ENCODE measurements at regions not wholly inside any gene's neighbourhood (a gene's known extent, or its start where the extent isn't known, plus 50 kb on each side); places are given as distances from the start of the nearest gene placed in this dataset.

DNA sequence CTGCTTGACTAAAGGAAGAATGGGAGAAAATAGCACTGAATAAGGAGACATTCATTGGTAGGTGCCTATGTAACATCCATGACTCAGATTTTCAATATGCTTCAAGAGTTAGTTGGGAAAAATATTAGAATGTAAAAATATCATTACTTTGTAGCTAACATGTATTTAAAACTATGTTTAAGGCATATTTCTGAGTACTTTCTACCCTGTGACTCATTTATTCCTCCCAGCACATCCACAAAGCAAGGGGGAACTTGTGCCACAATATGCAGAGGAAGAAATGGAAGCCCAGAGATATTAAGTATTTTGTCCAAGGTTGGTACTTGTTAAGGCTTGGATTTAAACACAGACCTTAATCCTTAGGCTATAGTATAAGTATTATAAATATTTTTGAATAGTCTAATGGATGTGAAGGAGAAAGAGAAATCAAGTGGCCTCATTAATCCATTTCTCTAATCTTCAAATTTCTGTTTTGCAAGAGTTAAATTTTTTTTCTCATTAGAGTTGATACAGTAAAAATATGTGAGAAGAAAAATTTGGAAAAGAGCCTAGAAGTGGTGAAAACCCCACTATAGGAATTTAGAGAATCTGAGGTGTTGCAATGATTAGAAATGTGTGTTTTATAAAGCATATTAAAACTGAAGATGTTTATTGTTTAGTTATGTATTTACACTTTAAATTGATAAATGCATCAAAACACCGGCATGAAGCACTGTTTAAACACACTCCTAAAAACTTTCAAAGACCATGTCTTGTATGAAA, 149.3 kb upstream of the GYPA start:
- Histone ChIP-seq H2AFZ (replicated peaks; ENCODE audit: low read length, poor library complexity) (no peak overlapping the region), H3K27ac (ENCODE audit: insufficient read depth, low read length) (no peak overlapping the region), H4K20me1 (ENCODE audit: insufficient read depth, low read length) (no peaks in the 10 kb centered on the region), H2BK15ac (ENCODE audit: low read depth, low read length) (no peak overlapping the region), H2BK120ac (ENCODE audit: low read depth, low read length) (no peak overlapping the region), H4K5ac (ENCODE audit: low read depth, low read length) (no peak overlapping the region), H3K14ac (replicated peaks; ENCODE audit: low read depth, low read length) (no peak overlapping the region), H3K4me1 (ENCODE audit: control insufficient read depth, insufficient read depth, low read length) (no peaks in the 10 kb centered on the region), H3K27me3 (ENCODE audit: control insufficient read depth, insufficient read depth, low read length) (no peaks in the 10 kb centered on the region), H3K9ac (ENCODE audit: low read depth, low read length) (no peak overlapping the region), H4K8ac (ENCODE audit: low read depth in 2 of 2, low read length in 2 of 2) (no peak overlapping the region), H2AK9ac (replicated peaks; ENCODE audit: low read depth, low read length, poor library complexity) (no peak overlapping the region), H2AK5ac (ENCODE audit: low read depth, low read length) (no peak overlapping the region), H3K4ac (ENCODE audit: low read depth, low read length) (no peak overlapping the region), H3K36me3 (ENCODE audit: control insufficient read depth, insufficient read depth, low read length) (no peaks in the 10 kb centered on the region), H3K4me2 (ENCODE audit: low read depth, low read length) (no peak overlapping the region), H3K9me1 (ENCODE audit: insufficient read depth, low read length) (no peaks in the 10 kb centered on the region), H3K23ac (ENCODE audit: low read depth, low read length) (no peak overlapping the region), H3K18ac (ENCODE audit: low read depth, low read length) (no peak overlapping the region), H3K9me3 (ENCODE audit: control insufficient read depth, insufficient read depth, low read length) (no peaks in the 10 kb centered on the region), H3K4me3 (ENCODE audit: insufficient read depth, low read depth, low read length) (no peak overlapping the region), H3K56ac (ENCODE audit: extremely low read depth, insufficient read depth, low read length) (no peak overlapping the region), H4K91ac (ENCODE audit: insufficient read depth, low read depth, low read length) (no peak overlapping the region), H3K79me1 (ENCODE audit: low read depth in 1 of 2, low read length in 2 of 2) (no peaks in the 10 kb centered on the region), H2BK20ac (ENCODE audit: low read depth, low read length) (no peak overlapping the region), H2BK5ac (ENCODE audit: low read depth, low read length, poor library complexity, severe bottlenecking) (no peak overlapping the region)
- in situ Hi-C loops (cut with MboI; ENCODE audit: low sequenced_read_pairs) (no loop called here), intact Hi-C loops (cut with micrococcal nuclease) (no loop called here), dilution Hi-C loops (cut with HindIII; ENCODE audit: low sequenced_read_pairs, unreplicated experiment) (no loop called here)
- ChIA-PET POLR2A (ENCODE audit: unreplicated experiment) (no interaction called here), CTCF (no interaction called here)
- TF ChIP-seq, protein P1, sequence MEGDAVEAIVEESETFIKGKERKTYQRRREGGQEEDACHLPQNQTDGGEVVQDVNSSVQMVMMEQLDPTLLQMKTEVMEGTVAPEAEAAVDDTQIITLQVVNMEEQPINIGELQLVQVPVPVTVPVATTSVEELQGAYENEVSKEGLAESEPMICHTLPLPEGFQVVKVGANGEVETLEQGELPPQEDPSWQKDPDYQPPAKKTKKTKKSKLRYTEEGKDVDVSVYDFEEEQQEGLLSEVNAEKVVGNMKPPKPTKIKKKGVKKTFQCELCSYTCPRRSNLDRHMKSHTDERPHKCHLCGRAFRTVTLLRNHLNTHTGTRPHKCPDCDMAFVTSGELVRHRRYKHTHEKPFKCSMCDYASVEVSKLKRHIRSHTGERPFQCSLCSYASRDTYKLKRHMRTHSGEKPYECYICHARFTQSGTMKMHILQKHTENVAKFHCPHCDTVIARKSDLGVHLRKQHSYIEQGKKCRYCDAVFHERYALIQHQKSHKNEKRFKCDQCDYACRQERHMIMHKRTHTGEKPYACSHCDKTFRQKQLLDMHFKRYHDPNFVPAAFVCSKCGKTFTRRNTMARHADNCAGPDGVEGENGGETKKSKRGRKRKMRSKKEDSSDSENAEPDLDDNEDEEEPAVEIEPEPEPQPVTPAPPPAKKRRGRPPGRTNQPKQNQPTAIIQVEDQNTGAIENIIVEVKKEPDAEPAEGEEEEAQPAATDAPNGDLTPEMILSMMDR (conservative IDR thresholded peaks at IDR 0.05; ENCODE audit: low read depth, low read length): no peak
- TF ChIP-seq CEBPB (IDR thresholded peaks at IDR 0.05; ENCODE audit: low read depth, low read length) (no peak), MAFK (IDR thresholded peaks at IDR 0.05; ENCODE audit: low read depth, low read length) (no peak), SMC3 (IDR thresholded peaks at IDR 0.05; ENCODE audit: low read depth, low read length) (no peak), POLR2A (IDR thresholded peaks at IDR 0.05; ENCODE audit: low read depth, low read length) (no peak), RFX5 (IDR thresholded peaks at IDR 0.05; ENCODE audit: low read depth, low read length) (no peak), NFE2L2 (IDR thresholded peaks at IDR 0.05; ENCODE audit: low read depth, low read length) (no peak), CHD1 (IDR thresholded peaks at IDR 0.05; ENCODE audit: low read depth, low read length) (no peak), RAD21 (IDR thresholded peaks at IDR 0.05; ENCODE audit: low read length) (no peak), BHLHE40 (IDR thresholded peaks at IDR 0.05; ENCODE audit: low read depth, low read length) (no peak), FOS (IDR thresholded peaks at IDR 0.05; ENCODE audit: low read depth, low read length) (no peak), MXI1 (IDR thresholded peaks at IDR 0.05; ENCODE audit: borderline replicate concordance, low read depth, low read length) (no peak), RCOR1 (IDR thresholded peaks at IDR 0.05; ENCODE audit: insufficient replicate concordance, low read length) (no peak)
- TF ChIP-seq, protein P2, sequence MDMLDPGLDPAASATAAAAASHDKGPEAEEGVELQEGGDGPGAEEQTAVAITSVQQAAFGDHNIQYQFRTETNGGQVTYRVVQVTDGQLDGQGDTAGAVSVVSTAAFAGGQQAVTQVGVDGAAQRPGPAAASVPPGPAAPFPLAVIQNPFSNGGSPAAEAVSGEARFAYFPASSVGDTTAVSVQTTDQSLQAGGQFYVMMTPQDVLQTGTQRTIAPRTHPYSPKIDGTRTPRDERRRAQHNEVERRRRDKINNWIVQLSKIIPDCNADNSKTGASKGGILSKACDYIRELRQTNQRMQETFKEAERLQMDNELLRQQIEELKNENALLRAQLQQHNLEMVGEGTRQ (IDR thresholded peaks at IDR 0.05; ENCODE audit: low read depth, low read length): no peak
- BruUV-seq (replicated peaks): no TSS peak
- WGBS, 2 experiments (ENCODE audit: extremely low coverage in 2 of 2, insufficient read length in 1 of 2): no CpG with 5 or more reads among the region's 1 CpG
- no peak for DNase-seq
- no peak for ATAC-seq (ENCODE audit: low read depth)
